ENCODE measurements at regions not wholly inside any gene's neighbourhood (a gene's known extent, or its start where the extent isn't known, plus 50 kb on each side); places are given as distances from the start of the nearest gene placed in this dataset.

GRCh38 chr5:125171641-125172040 is 425.2 kb upstream of the ZNF608 start:
- Histone ChIP-seq H3K4me1 (ENCODE audit: insufficient read depth, low read length) (peaks cover 14% of the 10 kb centered on the region), H3K36me3 (ENCODE audit: low read depth, low read length) (no peaks in the 10 kb centered on the region), H3K4me2 (ENCODE audit: low read length) (no peak overlapping the region), H2AFZ (ENCODE audit: low read length) (no peak overlapping the region), H3K9me2 (replicated peaks; ENCODE audit: low read length) (no peaks in the 10 kb centered on the region), H3K9ac (ENCODE audit: low read length) (no peak overlapping the region), H4K20me1 (ENCODE audit: low read length) (no peaks in the 10 kb centered on the region), H3K4me3 (ENCODE audit: low read length) (no peak overlapping the region), H3K27ac (ENCODE audit: low read length) (no peak overlapping the region), H3K27me3 (ENCODE audit: low read length) (no peaks in the 10 kb centered on the region), H3K9me3 (ENCODE audit: low read length) (no peaks in the 10 kb centered on the region), H3K79me2 (ENCODE audit: low read length) (no peaks in the 10 kb centered on the region), H3F3A (ENCODE audit: low read length, unreplicated experiment) (no peaks in the 10 kb centered on the region)
- TF ChIP-seq CTCF (conservative IDR thresholded peaks at IDR 0.05; ENCODE audit: low read depth, low read length): no peak
- TF ChIP-seq EZH2 (IDR thresholded peaks at IDR 0.05; ENCODE audit: low read length, unreplicated experiment): no peak
- no peak for TF ChIP-seq EZH2phosphoT487 (IDR thresholded peaks at IDR 0.05; ENCODE audit: borderline replicate concordance, low read length)
- no peak for ATAC-seq
- no peak for DNase-seq
- no TSS peak for BruUV-seq (replicated peaks)
- intact Hi-C loops (cut with micrococcal nuclease): loop anchor here (10.0 kb wide), 1 partner anchor 517 kb away; no protein-coding TSS in a partner anchor
- ChIA-PET POLR2A (ENCODE audit: unreplicated experiment) (no interaction called here), CTCF (no interaction called here)

- Histone ChIP-seq H2AFZ (ENCODE audit: low read length) (no peak overlapping the region), H3K27ac (ENCODE audit: low read length) (peak overlapping the region; percentile 79), H3K9ac (ENCODE audit: low read length) (no peak overlapping the region), H3K9me3 (ENCODE audit: low read length) (no peaks in the 10 kb centered on the region), H3K4me1 (ENCODE audit: insufficient read depth, low read length) (peaks cover 16% of the 10 kb centered on the region), H3K4me3 (ENCODE audit: low read length) (no peak overlapping the region), H3K9me2 (replicated peaks; ENCODE audit: low read length) (no peaks in the 10 kb centered on the region), H3F3A (ENCODE audit: low read length, unreplicated experiment) (no peaks in the 10 kb centered on the region), H3K4me2 (ENCODE audit: low read length) (peak overlapping the region; percentile 47), H3K79me2 (ENCODE audit: low read length) (no peaks in the 10 kb centered on the region), H3K27me3 (ENCODE audit: low read length) (no peaks in the 10 kb centered on the region), H3K36me3 (ENCODE audit: low read depth, low read length) (no peaks in the 10 kb centered on the region), H4K20me1 (ENCODE audit: low read length) (no peaks in the 10 kb centered on the region)
- no TSS peak for BruUV-seq (replicated peaks)
- POLR2A ChIA-PET (ENCODE audit: unreplicated experiment): interaction anchor here (0.6 kb wide), 1 partner anchor 520 kb away, joined by 3 read pairs; no protein-coding TSS in a partner anchor
- CTCF ChIA-PET: no interaction called here
- ATAC-seq (peak; percentile 48), DNase-seq (no peak)
- intact Hi-C loops (cut with micrococcal nuclease): loop anchor here (1.0 to 10.0 kb wide), 5 partner anchors 128 to 521 kb away; partner anchors contain the start of gene ZNF608
- TF ChIP-seq EZH2phosphoT487 (IDR thresholded peaks at IDR 0.05; ENCODE audit: borderline replicate concordance, low read length) (no peak), CTCF (conservative IDR thresholded peaks at IDR 0.05; ENCODE audit: low read depth, low read length) (no peak), EZH2 (IDR thresholded peaks at IDR 0.05; ENCODE audit: low read length, unreplicated experiment) (no peak)
These were observed 429.0 kb upstream of the ZNF608 start for GRCh38 chr5:125175348-125176004.

- ChIA-PET POLR2A (ENCODE audit: unreplicated experiment) (no interaction called here), CTCF (no interaction called here)
- H3K4me3 ChIP-seq (ENCODE audit: low read length): no peak overlapping the region
- no TSS peak for BruUV-seq (replicated peaks)
- H3K4me1 ChIP-seq (ENCODE audit: insufficient read depth, low read length): peaks cover 21% of the 10 kb centered on the region
- TF ChIP-seq EZH2 (IDR thresholded peaks at IDR 0.05; ENCODE audit: low read length, unreplicated experiment) (no peak), EZH2phosphoT487 (IDR thresholded peaks at IDR 0.05; ENCODE audit: borderline replicate concordance, low read length) (no peak), CTCF (conservative IDR thresholded peaks at IDR 0.05; ENCODE audit: low read depth, low read length) (no peak)
- no peaks in the 10 kb centered on the region for H3K9me3 ChIP-seq (ENCODE audit: low read length)
- ATAC-seq (peak; percentile 94), DNase-seq (peak; percentile 87)
- no peaks in the 10 kb centered on the region for H4K20me1 ChIP-seq (ENCODE audit: low read length)
- H3K27me3 ChIP-seq (ENCODE audit: low read length): no peaks in the 10 kb centered on the region
- H3K4me2 ChIP-seq (ENCODE audit: low read length): peak overlapping the region; percentile 47
- H3K9me2 ChIP-seq (replicated peaks; ENCODE audit: low read length): no peaks in the 10 kb centered on the region
- no peak overlapping the region for H3K9ac ChIP-seq (ENCODE audit: low read length)
- no peak overlapping the region for H2AFZ ChIP-seq (ENCODE audit: low read length)
- peak overlapping the region; percentile 79 for H3K27ac ChIP-seq (ENCODE audit: low read length)
- no peaks in the 10 kb centered on the region for H3K36me3 ChIP-seq (ENCODE audit: low read depth, low read length)
- no peaks in the 10 kb centered on the region for H3K79me2 ChIP-seq (ENCODE audit: low read length)
- intact Hi-C loops (cut with micrococcal nuclease): loop anchor here (1.0 to 10.0 kb wide), 5 partner anchors 129 to 521 kb away; partner anchors contain the start of gene ZNF608
- H3F3A ChIP-seq (ENCODE audit: low read length, unreplicated experiment): no peaks in the 10 kb centered on the region
These were observed 429.6 kb upstream of the ZNF608 start for GRCh38 chr5:125176005-125176390.
